ENCODE measurements at regions not wholly inside any gene's neighbourhood (a gene's known extent, or its start where the extent isn't known, plus 50 kb on each side); places are given as distances from the start of the nearest gene placed in this dataset.

GRCh38 chr3:103685939-103686338 lies 1251.1 kb downstream of the ZPLD1 start:
- no peak for DNase-seq

GRCh38 chr3:103690536-103690935 lies 1255.7 kb downstream of the ZPLD1 start:
- DNase-seq = no peak

GRCh38 chr3:103693831-103694230 lies 1259.0 kb downstream of the ZPLD1 start:
- no peak for DNase-seq

GRCh38 chr3:103698646-103699045 lies 1263.8 kb downstream of the ZPLD1 start:
- no peak for DNase-seq

- DNase-seq = no peak
Measured at GRCh38 chr3:103699228-103699627, 1264.4 kb downstream of the ZPLD1 start.

GRCh38 chr3:103705641-103706040 lies 1270.8 kb downstream of the ZPLD1 start:
- no peak for DNase-seq

GRCh38 chr3:103706671-103707070 lies 1271.9 kb downstream of the ZPLD1 start:
- DNase-seq = no peak

GRCh38 chr3:103711670-103712069 lies 1276.9 kb downstream of the ZPLD1 start:
- DNase-seq = no peak

- no peak for DNase-seq
Measured at GRCh38 chr3:103712320-103713008, 1277.6 kb downstream of the ZPLD1 start.

GRCh38 chr3:103729547-103729946 lies 1294.7 kb downstream of the ZPLD1 start:
- no peak for DNase-seq

- DNase-seq = no peak
Measured at GRCh38 chr3:103730744-103731143, 1295.9 kb downstream of the ZPLD1 start.

- no peak for DNase-seq
Measured at GRCh38 chr3:103752986-103753385, 1318.2 kb downstream of the ZPLD1 start.

- DNase-seq = no peak
Measured at GRCh38 chr3:103767635-103768034, 1332.8 kb downstream of the ZPLD1 start.

- no peak for DNase-seq
Measured at GRCh38 chr3:103785017-103785416, 1350.2 kb downstream of the ZPLD1 start.

- no peak for DNase-seq
Measured at GRCh38 chr3:103785537-103785936, 1350.7 kb downstream of the ZPLD1 start.

GRCh38 chr3:103786296-103786695 lies 1351.5 kb downstream of the ZPLD1 start:
- no peak for DNase-seq

GRCh38 chr3:103787164-103787871 lies 1352.5 kb downstream of the ZPLD1 start:
- no peak for DNase-seq

- DNase-seq = no peak
Measured at GRCh38 chr3:103787879-103788278, 1353.1 kb downstream of the ZPLD1 start.

GRCh38 chr3:103791786-103792515 lies 1357.1 kb downstream of the ZPLD1 start:
- DNase-seq = no peak

GRCh38 chr3:103794656-103795055 lies 1359.8 kb downstream of the ZPLD1 start:
- DNase-seq = no peak

GRCh38 chr3:103796068-103796467 lies 1361.3 kb downstream of the ZPLD1 start:
- no peak for DNase-seq

- no peak for DNase-seq
Measured at GRCh38 chr3:103803787-103804186, 1369.0 kb downstream of the ZPLD1 start.

- no peak for DNase-seq
Measured at GRCh38 chr3:103810167-103810566, 1375.4 kb downstream of the ZPLD1 start.

- no peak for DNase-seq
Measured at GRCh38 chr3:103813955-103814354, 1379.1 kb downstream of the ZPLD1 start.

Data from activated CD8-positive, alpha-beta memory T cell treated with anti-CD3 and anti-CD28 coated beads, Interleukin-2, amount 50 U/mL, for 48 hours (primary cell).